ENCODE measurements at regions not wholly inside any gene's neighbourhood (a gene's known extent, or its start where the extent isn't known, plus 50 kb on each side); places are given as distances from the start of the nearest gene placed in this dataset.

- no peak for TF ChIP-seq POLR2A (IDR thresholded peaks at IDR 0.05)
- TF ChIP-seq CTCF (IDR thresholded peaks at IDR 0.05) = no peak
- no peak for TF ChIP-seq EP300 (IDR thresholded peaks at IDR 0.05)
These were observed 97.2 kb upstream of the KRAS start for GRCh38 chr12:25347716-25348592.
